Caco-2 (cell line): ENCODE measurements at regions not wholly inside any gene's neighbourhood (a gene's known extent, or its start where the extent isn't known, plus 50 kb on each side); places are given as distances from the start of the nearest gene placed in this dataset.
"Not testable (repeated sequence)": the region's sequence is repeated elsewhere in the genome, so short reads cannot be mapped to it uniquely, and the experiment has no call there.

Source experiments
- BruUV-seq: library from RNA; stranded (reverse); fragments of 400-500 nt; replicated peaks from 2 replicates; lab custom pipeline; 2021; lab: Mats Ljungman, UMichigan
- CTCF ChIA-PET: fragments of 300-600 bp; sonication (Branson Sonifier 250); formaldehyde crosslinking; loops from one replicate; lab custom pipeline; 2022; ENCODE audit warnings: antibody characterized with exemption; lab: Charles Lee
- POLR2A ChIA-PET: fragments of 300-600 bp; sonication (Branson Sonifier 250); formaldehyde crosslinking; loops from one replicate; lab custom pipeline; 2022; ENCODE audit warnings: antibody characterized with exemption; lab: Charles Lee
- DNase-seq, 2 experiments: peaks; one replicate each; pipeline versions ENCODE4 v3.0.0 to v3.0.0-alpha.2; 2020 to 2022
- H3K27me3 ChIP-seq: replicated peaks from 2 replicates; pipeline ENCODE4 v1.6.0; 2011; ENCODE audit warnings: low read length; ENCODE audit not compliant: control insufficient read depth, insufficient read depth
- H3K36me3 ChIP-seq: 2 replicates; pipeline ENCODE4 v1.5.1; 2011; ENCODE audit warnings: low read length; ENCODE audit not compliant: control insufficient read depth, insufficient read depth
- H3K4me1 ChIP-seq: fragments of 250-450 bp; sonication (Bioruptor Pico); 2 replicates; pipeline ENCODE4 v1.5.1; 2020; ENCODE audit warnings: mild to moderate bottlenecking
- H3K4me3 ChIP-seq: 2 replicates; pipeline ENCODE4 v1.5.1; 2011; ENCODE audit warnings: low read depth, mild to moderate bottlenecking, control low read depth, low read length
- H3K9me3 ChIP-seq: fragments of 250-450 bp; sonication (Bioruptor Pico); 2 replicates; pipeline ENCODE4 v1.5.1; 2020; ENCODE audit warnings: mild to moderate bottlenecking, moderate library complexity
- H3K27ac Mint-ChIP-seq: one replicate; pipeline ENCODE4 v1.8.0; 2022; ENCODE audit warnings: mixed read lengths; ENCODE audit not compliant: unreplicated experiment
- H3K27me3 Mint-ChIP-seq: one replicate; pipeline ENCODE4 v1.8.0; 2022; ENCODE audit warnings: mixed read lengths; ENCODE audit not compliant: insufficient read depth, unreplicated experiment
- H3K36me3 Mint-ChIP-seq: one replicate; pipeline ENCODE4 v1.8.0; 2022; ENCODE audit warnings: mild to moderate bottlenecking, mixed read lengths; ENCODE audit not compliant: insufficient read depth, unreplicated experiment
- H3K4me1 Mint-ChIP-seq: one replicate; pipeline ENCODE4 v1.8.0; 2022; ENCODE audit warnings: low read depth, mixed read lengths; ENCODE audit not compliant: unreplicated experiment
- H3K4me3 Mint-ChIP-seq: one replicate; pipeline ENCODE4 v1.8.0; 2022; ENCODE audit warnings: mild to moderate bottlenecking, moderate library complexity, mixed read lengths; ENCODE audit not compliant: unreplicated experiment
- H3K9me3 Mint-ChIP-seq: one replicate; pipeline ENCODE4 v1.8.0; 2022; ENCODE audit warnings: mixed read lengths; ENCODE audit not compliant: unreplicated experiment
- CTCF ChIP-seq, 2 experiments: fragments of 200-600 bp in 1 of 2; IDR thresholded peaks; 1 replicate in 1 of 2; 2 replicates in 1 of 2; pipeline versions ENCODE4 v1.5.1 to v1.8.0; 2011 to 2022; ENCODE audit warnings: antibody characterized with exemption in 1 of 2, control low read depth in 1 of 2, inconsistent platforms in 1 of 2, low read depth in 1 of 2, low read length in 1 of 2, mild to moderate bottlenecking in 1 of 2, moderate library complexity in 1 of 2; ENCODE audit not compliant: insufficient read depth in 1 of 2, severe bottlenecking in 1 of 2, unreplicated experiment in 1 of 2
- intact Hi-C: fragments of 100-400 bp; cut with micrococcal nuclease; formaldehyde crosslinking; loops from one replicate; pipeline ENCODE4 v1.10.0; 2022; ENCODE audit not compliant: unreplicated experiment

DNA sequence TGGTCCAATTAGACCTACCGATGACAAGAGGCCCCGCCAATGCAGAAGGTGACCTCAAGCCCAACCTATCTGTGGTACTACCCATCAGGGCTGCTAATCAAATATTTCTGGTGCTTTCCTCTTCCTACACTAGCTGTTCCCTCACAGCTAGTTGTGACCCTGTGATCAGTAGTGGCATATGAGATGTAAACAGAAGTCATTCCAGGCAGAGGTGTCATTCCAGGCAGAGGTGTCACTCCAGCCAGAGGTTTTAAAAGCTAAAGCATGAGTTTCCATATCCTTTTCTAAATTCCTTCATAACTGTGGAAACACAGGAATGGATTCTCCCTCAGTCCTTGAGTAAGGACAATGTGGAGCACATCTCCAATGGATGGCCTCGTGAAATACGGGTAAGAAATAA, 110.9 kb upstream of the DNAJC10 start:
- Mint-ChIP-seq H3K9me3 (no peaks in the 10 kb centered on the region), H3K4me3 (no peak overlapping the region), H3K4me1 (no peaks in the 10 kb centered on the region), H3K27ac (no peak overlapping the region), H3K36me3 (no peaks in the 10 kb centered on the region), H3K27me3 (no peaks in the 10 kb centered on the region)
- ChIA-PET POLR2A (no interaction called here), CTCF (no interaction called here)
- DNase-seq, result no peak
- Histone ChIP-seq H3K36me3 (no peaks in the 10 kb centered on the region), H3K4me1 (no peaks in the 10 kb centered on the region), H3K9me3 (0 out of 2 replicates have a peak, but pooled peaks cover 5% of the 10 kb centered on the region), H3K4me3 (no peak overlapping the region), H3K27me3 (no peaks in the 10 kb centered on the region)
- BruUV-seq, result no TSS peak
- no peak for TF ChIP-seq CTCF (IDR thresholded peaks at IDR 0.05; ENCODE audit: insufficient read depth in 1 of 2, low read depth in 1 of 2, low read length in 1 of 2, severe bottlenecking in 1 of 2, unreplicated experiment in 1 of 2)
- intact Hi-C loops, result no loop called here

DNA sequence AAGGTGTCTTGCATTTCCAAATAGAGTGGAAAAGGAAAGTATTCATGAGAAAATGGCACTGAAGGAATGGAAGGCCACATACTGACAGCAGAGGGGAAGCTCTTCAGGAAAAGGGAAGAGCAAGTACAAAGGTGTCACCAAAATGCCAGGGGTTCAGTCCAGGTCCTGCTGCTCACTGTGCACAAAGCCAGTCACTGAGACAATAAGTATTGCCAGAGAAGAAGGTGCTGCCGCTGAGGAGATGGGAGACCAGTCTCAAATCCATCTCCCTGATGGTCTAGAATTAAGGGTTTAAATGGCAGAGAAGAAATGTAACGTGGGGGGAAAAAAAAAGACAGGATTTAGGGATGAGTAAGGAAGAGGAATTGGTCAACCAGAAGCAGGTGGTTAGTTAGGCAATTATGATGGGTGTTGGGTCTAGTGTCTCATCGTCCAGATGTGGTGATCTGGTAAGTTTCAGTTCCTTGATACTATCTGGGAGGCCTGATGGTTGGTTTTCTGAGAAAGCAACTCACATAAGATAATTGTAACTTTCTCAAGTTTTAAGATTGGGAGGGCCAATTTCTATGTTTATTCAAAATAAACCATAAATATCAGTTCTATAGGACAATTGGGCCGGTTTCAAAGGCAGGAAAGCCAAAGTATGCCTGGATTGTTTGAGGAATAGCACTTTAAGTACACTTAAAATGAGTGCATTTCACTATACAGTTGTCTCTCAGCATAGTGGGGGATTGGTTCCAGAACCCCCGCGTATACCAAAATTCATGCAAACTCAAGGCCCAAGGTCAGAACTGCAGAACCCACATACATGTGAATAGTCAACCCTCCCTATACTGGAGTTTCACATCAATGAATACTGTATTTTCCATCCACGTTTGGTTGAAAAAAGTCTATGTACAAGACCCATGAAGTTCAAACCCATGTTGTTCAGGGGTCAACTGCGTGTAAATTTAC, 109.1 kb upstream of the DNAJC10 start:
- Histone ChIP-seq H3K27me3 (no peaks in the 10 kb centered on the region), H3K9me3 (0 out of 2 replicates have a peak, but pooled peaks cover 3% of the 10 kb centered on the region), H3K4me1 (no peaks in the 10 kb centered on the region), H3K4me3 (no peak overlapping the region), H3K36me3 (no peaks in the 10 kb centered on the region)
- no peak overlapping the region for H3K27ac Mint-ChIP-seq
- H3K4me3 Mint-ChIP-seq, result no peak overlapping the region
- TF ChIP-seq CTCF (IDR thresholded peaks at IDR 0.05; ENCODE audit: insufficient read depth in 1 of 2, low read depth in 1 of 2, low read length in 1 of 2, severe bottlenecking in 1 of 2, unreplicated experiment in 1 of 2), result no peak
- ChIA-PET POLR2A (no interaction called here), CTCF (no interaction called here)
- no peaks in the 10 kb centered on the region for H3K4me1 Mint-ChIP-seq
- no peak for DNase-seq
- intact Hi-C loops, result no loop called here
- BruUV-seq, result no TSS peak
- H3K27me3 Mint-ChIP-seq, result no peaks in the 10 kb centered on the region
- no peaks in the 10 kb centered on the region for H3K9me3 Mint-ChIP-seq
- no peaks in the 10 kb centered on the region for H3K36me3 Mint-ChIP-seq

DNA sequence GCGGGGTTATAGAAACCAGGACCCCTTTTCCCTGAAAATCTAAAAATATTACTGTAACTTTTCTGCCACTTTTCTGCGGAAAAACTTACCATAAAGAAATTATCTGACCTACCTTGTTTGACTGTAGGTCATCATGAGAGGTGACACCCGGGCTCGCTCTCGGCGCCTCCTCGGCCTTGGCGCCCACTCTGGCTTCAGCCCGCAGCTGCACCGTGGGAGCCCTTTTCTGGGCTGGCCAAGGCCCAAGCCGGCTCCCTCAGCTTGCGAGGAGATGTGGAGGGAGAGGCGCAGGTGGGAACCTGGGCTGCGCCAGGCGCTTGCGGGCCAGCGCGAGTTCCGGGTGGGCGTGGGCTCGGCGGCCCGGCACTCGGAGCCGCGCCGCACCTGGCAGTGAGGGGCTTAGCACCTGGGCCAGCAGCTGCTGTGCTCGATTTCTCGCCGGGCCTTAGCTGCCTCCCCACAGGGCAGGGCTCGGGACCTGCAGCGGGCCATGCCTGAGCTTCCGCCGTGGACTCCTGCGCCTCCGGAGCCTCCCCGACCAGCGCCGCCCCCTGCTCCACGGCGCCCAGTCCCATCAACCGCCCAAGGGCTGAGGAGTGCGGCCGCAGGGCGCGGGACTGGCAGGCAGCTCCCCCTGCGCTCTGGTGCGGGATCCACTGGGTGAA, 107.7 kb upstream of the DNAJC10 start:
- Mint-ChIP-seq H3K4me1 (no peaks in the 10 kb centered on the region), H3K36me3 (no peaks in the 10 kb centered on the region), H3K9me3 (no peaks in the 10 kb centered on the region), H3K4me3 (no peak overlapping the region), H3K27me3 (no peaks in the 10 kb centered on the region), H3K27ac (no peak overlapping the region)
- CTCF ChIA-PET, result no interaction called here
- POLR2A ChIA-PET, result no interaction called here
- Histone ChIP-seq H3K4me3 (no peak overlapping the region), H3K27me3 (no peaks in the 10 kb centered on the region), H3K9me3 (0 out of 2 replicates have a peak, but pooled peaks cover 3% of the 10 kb centered on the region), H3K36me3 (no peaks in the 10 kb centered on the region), H3K4me1 (no peaks in the 10 kb centered on the region)
- intact Hi-C loops, result no loop called here
- no peak for DNase-seq
- no TSS peak for BruUV-seq
- no peak for TF ChIP-seq CTCF (IDR thresholded peaks at IDR 0.05; ENCODE audit: insufficient read depth in 1 of 2, low read depth in 1 of 2, low read length in 1 of 2, severe bottlenecking in 1 of 2, unreplicated experiment in 1 of 2)

- BruUV-seq, intact Hi-C loops, H3K27me3 ChIP-seq, CTCF ChIA-PET, H3K4me3 Mint-ChIP-seq, H3K36me3 ChIP-seq, DNase-seq, H3K27me3 Mint-ChIP-seq, H3K4me3 ChIP-seq, H3K9me3 ChIP-seq, H3K9me3 Mint-ChIP-seq, H3K4me1 Mint-ChIP-seq, H3K4me1 ChIP-seq, POLR2A ChIA-PET, H3K36me3 Mint-ChIP-seq, H3K27ac Mint-ChIP-seq: not testable (repeated sequence)
Observed at GRCh38 chr2:182609005-182609404, 107.1 kb upstream of the DNAJC10 start.
